OCI-LY1 (cell line): ENCODE measurements at regions not wholly inside any gene's neighbourhood (a gene's known extent, or its start where the extent isn't known, plus 50 kb on each side); places are given as distances from the start of the nearest gene placed in this dataset.

ENCODE experiments used
- CTCF ChIP-seq: fragments of 200-600 bp; sonication (generic), shearing (Covaris generic); IDR thresholded peaks from 2 replicates; pipeline ENCODE4 v1.5.1; 2017; ENCODE audit warnings: mild to moderate bottlenecking, antibody characterized with exemption, low read length, moderate library complexity, mixed read lengths
- EZH2 ChIP-seq: fragments of 200-600 bp; sonication (generic), shearing (Covaris generic); IDR thresholded peaks from 2 replicates; pipeline ENCODE4 v1.8.0; 2017; ENCODE audit warnings: borderline replicate concordance, mixed run types, mild to moderate bottlenecking, antibody characterized with exemption, low read length, moderate library complexity, mixed read lengths

- TF ChIP-seq CTCF (no peak), EZH2 (no peak)
Observed at GRCh38 chr14:104464907-104465306, 114.7 kb upstream of the C14orf180 start.
